Osteoblast (primary cell): ENCODE measurements at regions not wholly inside any gene's neighbourhood (a gene's known extent, or its start where the extent isn't known, plus 50 kb on each side); places are given as distances from the start of the nearest gene placed in this dataset. TPM values are rescaled to one million over a fixed set of nuclear protein-coding genes. Genes with fewer than 3 reads are reported as not detected.

Experiments used
- DNase-seq: peaks from one replicate; pipeline ENCODE4 v3.0.0; 2011; ENCODE audit warnings: low spot score, mixed read lengths; ENCODE audit not compliant: insufficient read length; ENCODE audit errors: missing footprints
- H2AFZ ChIP-seq: 2 replicates; pipeline ENCODE4 v1.6.0; 2011; ENCODE audit warnings: mild to moderate bottlenecking, low read length
- H3K27ac ChIP-seq: 2 replicates; pipeline ENCODE4 v1.5.1; 2011; ENCODE audit warnings: mild to moderate bottlenecking, low read depth, low read length, moderate library complexity
- H3K27me3 ChIP-seq: 2 replicates; pipeline ENCODE4 v1.6.0; 2012; ENCODE audit warnings: mild to moderate bottlenecking, control low read depth, inconsistent platforms, low read length, moderate library complexity; ENCODE audit not compliant: insufficient read depth
- H3K36me3 ChIP-seq: 2 replicates; pipeline ENCODE4 v1.5.1; 2011; ENCODE audit warnings: mild to moderate bottlenecking, low read length, control low read depth, moderate library complexity; ENCODE audit not compliant: insufficient read depth
- H3K4me1 ChIP-seq: 2 replicates; pipeline ENCODE4 v1.5.1; 2011; ENCODE audit warnings: mild to moderate bottlenecking, low read length, control low read depth, moderate library complexity; ENCODE audit not compliant: insufficient read depth
- H3K4me2 ChIP-seq: 2 replicates; pipeline ENCODE4 v1.6.0; 2011; ENCODE audit warnings: mild to moderate bottlenecking, low read length; ENCODE audit not compliant: insufficient read depth
- H3K4me3 ChIP-seq: fragments of 200-600 bp; sonication (generic); 3 replicates; pipeline ENCODE4 v1.5.1; 2012; ENCODE audit warnings: mild to moderate bottlenecking, low read length, inconsistent platforms; ENCODE audit not compliant: insufficient read depth
- H3K79me2 ChIP-seq: 2 replicates; pipeline ENCODE4 v1.6.0; 2012; ENCODE audit warnings: mild to moderate bottlenecking, low read length, control low read depth, inconsistent platforms; ENCODE audit not compliant: insufficient read depth
- H3K9me3 ChIP-seq: 2 replicates; pipeline ENCODE4 v1.5.1; 2011; ENCODE audit warnings: low read depth, low read length, control low read depth
- H4K20me1 ChIP-seq: 2 replicates; pipeline ENCODE4 v1.6.0; 2012; ENCODE audit warnings: mild to moderate bottlenecking, low read length, control low read depth; ENCODE audit not compliant: insufficient read depth
- small RNA-seq: library from RNA; depleted of rRNA; stranded (forward); fragments of <200 nt; gene quantifications from one replicate; pipeline ENCODE3, GENCODE V24; 2012
- TF ChIP-seq, protein P1 (sequence below): IDR thresholded peaks from 2 replicates; pipeline ENCODE4 v1.5.1; 2011; ENCODE audit warnings: mild to moderate bottlenecking, low read depth, low read length, moderate library complexity; ENCODE audit errors: extremely low read depth

GRCh38 chr16:87250431-87250960, 66.7 kb downstream of the C16orf95 start:
- no peaks in the 10 kb centered on the region for H3K9me3 ChIP-seq
- TF ChIP-seq, protein P1, sequence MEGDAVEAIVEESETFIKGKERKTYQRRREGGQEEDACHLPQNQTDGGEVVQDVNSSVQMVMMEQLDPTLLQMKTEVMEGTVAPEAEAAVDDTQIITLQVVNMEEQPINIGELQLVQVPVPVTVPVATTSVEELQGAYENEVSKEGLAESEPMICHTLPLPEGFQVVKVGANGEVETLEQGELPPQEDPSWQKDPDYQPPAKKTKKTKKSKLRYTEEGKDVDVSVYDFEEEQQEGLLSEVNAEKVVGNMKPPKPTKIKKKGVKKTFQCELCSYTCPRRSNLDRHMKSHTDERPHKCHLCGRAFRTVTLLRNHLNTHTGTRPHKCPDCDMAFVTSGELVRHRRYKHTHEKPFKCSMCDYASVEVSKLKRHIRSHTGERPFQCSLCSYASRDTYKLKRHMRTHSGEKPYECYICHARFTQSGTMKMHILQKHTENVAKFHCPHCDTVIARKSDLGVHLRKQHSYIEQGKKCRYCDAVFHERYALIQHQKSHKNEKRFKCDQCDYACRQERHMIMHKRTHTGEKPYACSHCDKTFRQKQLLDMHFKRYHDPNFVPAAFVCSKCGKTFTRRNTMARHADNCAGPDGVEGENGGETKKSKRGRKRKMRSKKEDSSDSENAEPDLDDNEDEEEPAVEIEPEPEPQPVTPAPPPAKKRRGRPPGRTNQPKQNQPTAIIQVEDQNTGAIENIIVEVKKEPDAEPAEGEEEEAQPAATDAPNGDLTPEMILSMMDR = no peak
- H3K79me2 ChIP-seq = no peaks in the 10 kb centered on the region
- no peaks in the 10 kb centered on the region for H4K20me1 ChIP-seq
- H3K4me2 ChIP-seq = no peak overlapping the region
- no peak overlapping the region for H2AFZ ChIP-seq
- peaks cover 3% of the 10 kb centered on the region for H3K27me3 ChIP-seq
- H3K4me3 ChIP-seq = no peak overlapping the region
- DNase-seq = no peak
- no peaks in the 10 kb centered on the region for H3K36me3 ChIP-seq
- H3K4me1 ChIP-seq = no peaks in the 10 kb centered on the region
- H3K27ac ChIP-seq = no peak overlapping the region

DNA sequence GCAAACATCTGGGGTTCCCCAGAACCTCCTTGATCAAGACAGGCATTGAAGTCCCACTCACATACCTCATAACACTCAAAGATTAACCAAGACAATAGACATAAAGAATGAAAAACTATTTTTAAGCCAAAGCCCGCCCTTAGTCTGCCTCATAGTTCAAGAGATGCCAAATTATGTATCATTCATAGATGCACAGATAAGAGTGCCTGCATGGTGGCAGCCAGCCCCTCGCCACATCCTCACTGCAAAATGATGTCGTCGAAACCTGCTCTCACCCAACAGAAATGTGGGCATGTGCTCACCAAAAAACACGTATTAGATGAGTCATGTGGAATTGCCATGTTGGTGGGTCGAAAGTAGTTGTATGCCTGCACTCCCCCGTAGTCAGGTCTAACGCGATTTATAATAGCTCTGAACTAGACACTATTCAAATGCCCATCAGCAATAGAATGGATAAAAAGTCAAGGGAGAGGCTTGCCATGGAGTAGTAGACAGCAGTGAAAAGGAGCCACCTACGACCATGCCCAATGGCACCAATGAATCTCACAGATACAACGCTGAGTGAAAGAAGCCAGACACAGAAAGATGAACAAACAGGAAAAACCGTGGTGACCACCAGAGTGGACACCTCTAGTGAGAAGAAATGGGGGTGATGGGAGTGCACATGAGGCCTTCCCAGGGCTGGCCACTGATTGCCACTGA, 64.8 kb downstream of the C16orf95 start:
- H3K4me1 ChIP-seq = no peaks in the 10 kb centered on the region
- no peaks in the 10 kb centered on the region for H4K20me1 ChIP-seq
- H3K4me2 ChIP-seq = no peak overlapping the region
- H3K36me3 ChIP-seq = no peaks in the 10 kb centered on the region
- H3K27ac ChIP-seq = no peak overlapping the region
- TF ChIP-seq, protein P1 = no peak
- no peak overlapping the region for H3K4me3 ChIP-seq
- H3K27me3 ChIP-seq = no peaks in the 10 kb centered on the region
- DNase-seq = no peak
- H3K9me3 ChIP-seq = no peaks in the 10 kb centered on the region
- no peaks in the 10 kb centered on the region for H3K79me2 ChIP-seq
- no peak overlapping the region for H2AFZ ChIP-seq

Small RNAs in the stretch of these regions (small RNA-seq; reads per million reads assigned to genes)
- not detected for gene AC093519.1
